Ecto neural progenitor cell (in vitro differentiated cells): ENCODE measurements at regions not wholly inside any gene's neighbourhood (a gene's known extent, or its start where the extent isn't known, plus 50 kb on each side); places are given as distances from the start of the nearest gene placed in this dataset.
"Not testable (repeated sequence)": the region's sequence is repeated elsewhere in the genome, so short reads cannot be mapped to it uniquely, and the experiment has no call there.

Experiments used
- DNase-seq: peaks from one replicate; pipeline ENCODE4 v3.0.0-alpha.2; 2018; ENCODE audit warnings: low spot score

DNA sequence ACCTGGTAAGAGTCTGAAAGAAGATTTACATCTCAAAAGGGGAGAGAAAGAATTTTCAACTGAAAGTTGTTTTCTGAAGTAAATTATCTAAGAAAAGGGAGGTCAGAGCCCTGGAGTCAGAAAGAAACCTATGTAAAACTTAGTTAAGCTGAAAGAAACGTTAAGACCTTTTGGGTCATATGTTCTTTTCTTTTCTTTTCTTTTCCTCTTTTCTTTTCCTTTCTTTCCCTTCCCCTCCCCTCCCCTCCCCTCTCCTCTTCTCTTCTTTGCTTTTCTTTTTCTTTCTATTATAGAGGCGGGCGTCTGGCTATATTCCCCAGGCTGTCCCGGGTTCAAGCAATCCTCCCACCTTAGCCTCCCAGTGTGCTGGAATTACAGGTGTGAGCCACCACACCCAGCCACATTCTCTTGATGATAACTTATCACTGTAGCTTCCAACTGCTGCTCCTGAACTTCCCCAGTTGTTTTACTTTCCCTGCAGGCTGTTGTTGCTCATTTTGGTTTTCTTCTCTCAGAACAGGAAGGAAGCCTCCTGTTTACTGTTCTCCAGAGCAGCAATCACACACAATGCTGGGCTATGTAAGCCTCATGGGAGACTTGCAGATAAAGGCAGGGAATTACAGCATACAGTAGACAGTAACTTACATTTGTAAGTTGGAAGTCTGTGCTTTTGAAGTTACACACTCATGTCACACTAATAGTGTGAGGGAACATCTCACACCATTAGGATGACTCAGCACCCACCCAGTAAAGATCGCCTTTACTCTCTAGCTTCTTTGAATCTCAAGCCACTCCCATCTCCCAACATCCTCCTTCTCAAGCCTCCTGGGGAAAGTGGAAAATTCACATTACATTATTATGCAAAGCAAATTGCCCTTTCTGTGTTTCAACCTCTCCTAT lies 2216.6 kb upstream of the WWC1 start:
- DNase-seq, result no peak

DNA sequence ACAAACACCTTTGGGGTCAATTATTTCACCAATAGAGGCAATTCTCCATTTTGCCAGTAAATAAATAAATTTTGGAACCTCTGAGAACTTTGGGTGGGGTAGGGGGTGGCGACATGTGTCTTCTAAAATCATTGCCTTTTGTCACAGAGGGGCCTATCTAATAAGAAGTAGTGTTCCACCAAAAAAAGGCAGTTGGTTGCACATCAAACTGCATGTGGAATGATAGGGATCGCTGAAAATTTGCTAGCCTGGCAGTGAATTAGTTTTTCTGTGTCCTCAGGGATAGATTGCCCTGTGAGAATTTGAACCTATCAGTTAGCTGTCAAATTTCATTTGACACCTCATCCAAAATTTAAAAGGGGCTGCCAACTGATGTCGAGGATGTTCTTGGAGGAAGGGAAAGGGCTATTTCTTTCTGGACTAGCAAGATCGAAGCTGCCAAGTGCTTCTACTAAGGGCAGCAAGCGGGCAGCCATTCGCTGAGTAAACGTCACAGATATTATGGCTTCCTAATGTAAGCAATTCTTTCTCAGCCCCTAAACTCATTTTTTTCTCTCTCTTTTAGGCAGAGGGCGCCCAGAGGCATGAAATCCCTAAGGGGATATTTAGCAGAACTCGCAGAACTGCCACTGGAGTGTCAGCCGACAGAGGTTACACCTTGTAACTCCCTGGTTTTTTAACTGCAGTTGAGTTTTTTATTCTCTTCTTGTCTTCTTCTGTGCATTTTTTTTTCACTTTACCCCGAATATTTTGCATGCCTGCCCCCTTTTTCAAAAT lies 2208.1 kb upstream of the WWC1 start:
- no peak for DNase-seq

DNA sequence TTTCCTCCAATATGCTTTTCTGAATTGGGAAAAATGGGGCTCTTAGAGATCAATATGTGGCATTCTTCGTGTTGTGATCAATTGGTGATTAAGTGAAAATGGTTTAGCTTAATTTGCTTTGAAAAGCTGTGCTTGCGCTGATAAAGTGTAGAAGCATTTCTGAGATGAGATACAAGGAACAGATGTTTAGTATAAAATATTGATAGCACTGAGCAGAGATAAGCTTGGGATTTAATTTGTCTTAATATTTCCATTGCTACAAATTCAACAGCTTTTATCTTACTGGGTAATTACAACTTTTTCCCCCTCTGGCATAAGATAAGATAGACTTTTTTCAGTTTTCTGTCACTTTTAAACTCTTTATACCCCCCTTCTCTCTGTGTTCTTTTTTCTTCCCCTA lies 2204.9 kb upstream of the WWC1 start:
- DNase-seq, result no peak

DNA sequence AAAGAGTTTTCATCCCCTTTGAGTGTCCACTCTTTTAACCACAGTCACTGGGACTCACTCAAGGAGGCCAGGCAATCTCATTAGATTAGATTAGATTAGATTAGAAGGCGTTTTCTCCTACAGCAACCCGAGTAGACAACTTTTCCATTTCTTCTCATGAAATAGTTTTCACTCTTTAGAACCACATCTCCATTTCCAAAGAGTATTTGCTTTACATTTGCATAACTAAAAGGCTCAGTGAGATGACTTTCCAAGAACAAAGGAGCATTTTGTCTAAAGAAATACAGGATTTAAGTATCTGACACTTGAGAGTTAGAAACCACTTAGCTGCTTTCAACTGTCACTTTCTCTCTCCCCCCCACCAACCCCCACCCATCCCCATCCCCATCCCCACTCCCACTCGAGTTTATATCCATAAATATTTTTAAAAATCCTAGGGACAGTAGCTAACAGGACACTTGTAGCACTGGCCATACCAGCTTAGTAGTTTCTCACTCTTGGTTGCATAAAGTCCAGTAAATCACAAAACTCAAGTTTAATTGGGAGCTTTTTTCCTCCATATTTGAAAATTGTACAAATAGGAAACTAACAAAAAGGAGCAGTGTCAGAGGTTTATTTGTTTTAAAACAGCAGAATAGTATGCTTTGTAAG lies 2202.9 kb upstream of the WWC1 start:
- DNase-seq, result no peak

DNA sequence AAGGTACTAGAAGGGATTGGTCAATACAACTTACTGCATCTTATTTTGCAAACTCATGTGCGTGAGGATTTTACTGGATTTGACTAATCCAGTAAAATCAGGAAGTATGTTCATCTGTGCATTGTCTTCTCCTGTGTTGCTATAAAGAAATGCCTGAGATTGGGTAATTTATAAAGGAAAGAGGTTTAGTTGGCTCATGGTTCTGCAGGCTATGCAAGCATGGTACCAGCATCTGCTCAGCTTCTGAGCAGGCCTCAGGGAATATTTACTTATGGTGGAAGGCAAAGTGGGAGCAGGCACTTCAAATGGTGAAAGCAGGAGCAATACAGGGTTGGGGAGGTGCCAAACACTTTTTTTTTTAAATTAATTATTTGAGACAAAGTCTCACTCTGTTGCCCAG lies 2199.5 kb upstream of the WWC1 start:
- DNase-seq, result no peak

DNA sequence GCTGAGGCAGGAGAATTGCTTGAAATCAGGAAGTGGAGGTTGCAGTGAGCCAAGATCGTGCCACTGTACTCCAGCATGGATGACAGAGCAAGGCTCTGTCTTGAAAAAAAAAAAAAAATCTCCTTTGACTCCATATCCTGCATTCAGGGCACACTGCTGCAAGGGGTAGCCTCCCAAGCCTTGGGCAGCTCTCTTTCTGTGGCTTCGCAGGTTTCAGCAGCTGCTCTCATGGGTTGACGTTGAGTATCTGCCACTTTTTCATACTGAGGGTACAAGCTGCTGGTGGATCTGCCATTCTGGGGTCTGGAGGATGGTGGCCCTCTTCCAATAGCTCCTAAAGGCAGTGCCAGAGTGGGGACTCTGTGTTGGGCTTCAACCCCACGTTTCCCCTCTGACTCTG lies 2198.1 kb upstream of the WWC1 start:
- no peak for DNase-seq

DNA sequence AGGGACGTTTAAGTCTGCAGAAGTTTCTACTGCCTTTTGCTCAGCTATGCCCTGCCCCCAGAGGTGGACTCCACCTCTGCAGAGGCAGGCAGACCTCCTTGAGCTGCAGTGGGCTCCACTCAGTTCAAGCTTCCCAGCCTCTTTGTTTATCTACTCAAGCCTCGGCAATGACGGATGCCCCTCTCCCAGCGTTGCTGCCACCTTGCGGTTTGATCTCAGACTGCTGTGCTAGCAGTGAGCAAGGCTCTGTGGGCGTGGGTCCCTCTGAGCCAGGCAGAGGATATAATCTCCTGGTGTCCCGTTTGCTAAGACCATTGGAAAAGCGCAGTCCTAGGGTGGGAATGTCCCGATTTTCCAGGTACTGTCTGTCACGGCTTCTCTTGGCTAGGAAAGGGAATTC lies 2188.5 kb upstream of the WWC1 start:
- no peak for DNase-seq

DNA sequence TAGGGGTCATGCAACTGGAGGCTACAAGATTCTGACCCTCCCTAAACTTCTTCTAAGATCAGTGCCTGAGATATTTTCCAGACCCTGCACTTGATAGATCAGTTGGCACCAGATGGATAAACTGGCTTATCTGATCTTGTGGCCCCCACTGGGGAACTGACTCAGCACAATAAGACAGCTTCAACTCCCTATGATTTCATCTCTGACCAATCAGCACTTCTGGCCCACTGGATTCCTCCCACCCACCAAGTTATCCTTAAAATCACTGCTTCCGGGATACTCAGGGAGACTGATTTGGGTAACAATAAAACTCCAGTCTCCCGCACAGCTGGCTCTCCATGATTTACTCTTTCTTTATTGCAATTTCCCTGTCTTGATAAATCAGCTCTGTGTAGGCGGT lies 2180.4 kb upstream of the WWC1 start:
- DNase-seq, result no peak

DNA sequence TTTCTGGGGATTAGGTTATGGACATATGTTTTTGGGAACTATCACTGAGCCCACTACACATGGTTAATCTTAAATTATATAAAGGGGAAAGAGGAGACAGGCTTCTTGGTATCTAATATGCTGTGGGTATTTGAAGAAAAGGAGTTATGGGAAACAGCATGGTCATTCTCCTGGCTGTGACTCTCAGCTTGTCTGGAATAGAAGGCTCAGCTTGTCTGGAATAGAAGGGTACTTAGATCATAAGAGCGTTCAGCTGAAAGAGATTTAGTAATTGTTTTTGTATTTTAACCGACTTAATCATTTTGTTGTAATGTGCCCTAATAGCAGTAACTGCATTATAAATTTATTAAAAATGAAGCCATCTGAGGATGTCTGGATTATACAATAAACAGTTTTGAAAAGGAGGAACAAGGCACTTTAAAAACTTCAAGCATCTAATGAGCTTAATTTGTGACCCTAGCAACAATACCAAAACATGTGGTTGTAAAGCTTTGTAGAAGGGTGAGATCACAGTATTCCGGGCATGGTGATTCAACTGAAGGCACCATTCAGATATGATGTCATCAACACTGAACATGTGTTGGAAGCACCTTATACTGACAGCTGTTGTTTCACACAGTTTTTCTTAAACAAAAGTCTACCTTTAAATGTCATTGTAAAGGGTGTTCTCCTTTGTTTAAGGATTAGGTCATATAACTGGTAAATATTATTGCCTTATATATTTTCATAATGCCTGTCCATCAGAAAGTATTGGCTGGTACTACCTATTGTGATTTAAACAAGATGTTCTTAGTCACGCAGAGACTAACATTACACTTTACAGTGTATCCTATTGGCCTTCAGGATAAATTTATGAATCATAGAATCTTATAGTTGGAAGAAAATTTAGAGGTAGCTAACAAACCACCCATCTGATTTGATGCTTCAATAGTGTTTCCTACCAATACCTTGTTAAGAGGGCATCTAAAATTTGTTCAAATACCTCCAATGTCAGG lies 2174.1 kb upstream of the WWC1 start:
- no peak for DNase-seq

DNA sequence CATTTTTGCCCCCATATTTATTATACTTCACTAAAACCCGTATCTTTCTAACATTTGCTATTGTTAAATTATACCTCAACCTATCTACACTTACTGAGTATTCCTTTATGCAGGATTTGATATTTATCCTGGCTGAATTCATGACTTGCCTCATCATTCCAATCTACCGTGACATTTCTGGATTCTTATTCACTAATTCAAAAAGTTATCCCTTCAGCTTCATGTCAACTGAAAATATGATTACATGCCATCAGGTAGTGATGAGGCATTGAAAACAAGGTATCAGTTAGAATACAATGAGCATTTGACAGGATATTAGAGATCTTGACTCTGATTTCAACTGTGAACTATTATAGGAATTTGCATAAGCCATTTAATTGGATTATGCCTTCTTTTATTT lies 2171.9 kb upstream of the WWC1 start:
- DNase-seq, result no peak

DNA sequence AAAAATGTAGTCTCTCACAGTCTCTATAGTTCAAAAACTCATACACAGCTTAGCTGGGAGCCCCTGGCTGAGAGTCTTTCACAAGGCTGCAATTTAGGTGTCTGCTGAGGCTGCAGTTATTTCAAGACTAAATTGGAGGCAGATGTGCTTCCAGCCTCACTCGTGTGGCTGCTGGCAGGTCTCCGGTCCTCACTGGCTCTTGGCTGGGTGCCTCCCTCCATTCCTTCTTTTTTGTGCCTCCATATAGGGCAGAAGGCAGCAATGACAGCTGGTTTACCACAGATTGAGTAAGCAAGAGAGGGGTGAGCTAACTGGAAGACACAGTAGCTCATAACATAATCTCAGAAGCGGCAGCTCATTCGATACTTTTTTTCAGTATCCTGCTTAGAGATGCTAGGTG lies 2167.7 kb upstream of the WWC1 start:
- DNase-seq, result no peak

DNA sequence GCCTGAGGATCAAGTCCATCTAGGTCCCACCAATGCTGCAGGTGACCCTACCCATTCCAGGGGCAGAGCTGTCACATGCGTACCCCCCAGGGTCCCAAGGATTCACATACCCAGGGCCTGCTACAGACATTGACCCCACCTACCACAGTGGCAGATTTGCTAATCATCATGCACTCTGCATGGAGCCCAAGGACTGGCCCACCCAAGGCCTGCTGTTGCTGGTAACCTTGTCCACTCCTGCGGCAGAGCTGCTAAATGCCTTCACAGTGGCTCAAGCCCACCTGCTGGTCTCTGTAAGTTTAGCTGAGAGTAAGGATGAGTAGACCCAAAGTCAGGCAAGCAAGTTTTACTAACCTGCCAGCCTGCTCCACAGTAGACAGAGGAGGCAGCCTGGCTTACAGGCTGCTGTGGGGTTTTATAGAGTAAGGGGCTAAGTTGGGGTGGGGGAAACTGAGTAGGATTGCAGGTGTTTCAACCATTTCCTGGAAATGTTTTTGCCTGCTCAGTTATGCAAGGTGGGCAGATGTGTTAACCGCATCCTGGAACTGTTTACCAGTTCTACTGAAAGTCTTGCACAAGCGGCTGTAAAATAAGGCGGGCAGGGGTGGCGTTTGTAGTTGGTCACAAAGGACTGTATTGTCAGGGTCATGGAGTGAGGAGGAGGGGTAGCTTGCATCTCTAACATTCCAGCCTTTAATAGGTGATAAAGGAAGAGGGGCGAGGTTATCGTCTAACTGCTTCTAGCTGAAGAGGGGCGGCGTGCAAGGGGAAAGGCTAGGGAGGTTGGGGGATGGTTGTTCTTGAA lies 2163.5 kb upstream of the WWC1 start:
- DNase-seq, result no peak

DNA sequence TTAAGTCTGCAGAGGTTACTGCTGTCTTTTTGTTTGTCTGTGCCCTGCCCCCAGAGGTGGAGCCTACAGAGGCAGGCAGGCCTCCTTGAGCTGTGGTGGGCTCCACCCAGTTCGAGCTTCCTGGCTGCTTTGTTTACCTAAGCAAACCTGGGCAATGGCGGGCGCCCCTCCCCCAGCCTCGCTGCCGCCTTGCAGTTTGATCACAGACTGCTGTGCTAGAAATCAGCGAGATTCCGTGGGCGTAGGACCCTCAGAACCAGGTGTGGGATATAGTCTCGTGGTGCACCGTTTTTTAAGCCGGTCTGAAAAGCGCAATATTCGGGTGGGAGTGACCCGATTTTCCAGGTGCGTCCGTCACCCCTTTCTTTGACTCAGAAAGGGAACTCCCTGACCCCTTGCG lies 2146.3 kb upstream of the WWC1 start:
- DNase-seq, result not testable (repeated sequence)

DNA sequence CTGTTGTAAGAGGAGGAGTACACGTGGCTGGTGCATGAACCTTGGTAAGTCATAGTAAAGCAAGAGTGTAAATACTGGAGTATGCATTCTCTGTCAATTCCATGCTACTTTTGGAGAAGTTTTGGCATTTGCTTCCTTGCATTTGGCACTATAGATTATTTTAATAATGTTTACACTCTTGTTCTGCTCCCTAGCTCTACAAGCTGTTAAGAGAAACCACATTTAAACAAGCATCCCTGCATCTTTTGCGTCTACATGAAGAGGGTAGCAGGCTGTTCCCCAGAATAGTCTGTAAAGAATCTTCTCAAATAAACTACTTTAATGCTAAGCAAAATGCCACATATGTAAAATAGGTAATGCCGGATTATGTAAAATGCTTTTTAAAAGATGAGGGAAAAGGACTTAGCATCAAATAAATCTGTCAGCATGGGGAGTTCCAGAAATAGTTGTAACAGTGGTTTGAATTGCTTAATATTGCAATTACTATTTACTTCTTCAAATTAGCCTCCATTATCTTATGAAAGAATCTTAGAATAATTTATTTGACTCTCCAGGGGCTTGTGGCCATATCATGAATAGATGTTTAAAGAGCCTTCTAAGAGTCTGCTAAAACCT lies 2127.3 kb upstream of the WWC1 start:
- no peak for DNase-seq

DNA sequence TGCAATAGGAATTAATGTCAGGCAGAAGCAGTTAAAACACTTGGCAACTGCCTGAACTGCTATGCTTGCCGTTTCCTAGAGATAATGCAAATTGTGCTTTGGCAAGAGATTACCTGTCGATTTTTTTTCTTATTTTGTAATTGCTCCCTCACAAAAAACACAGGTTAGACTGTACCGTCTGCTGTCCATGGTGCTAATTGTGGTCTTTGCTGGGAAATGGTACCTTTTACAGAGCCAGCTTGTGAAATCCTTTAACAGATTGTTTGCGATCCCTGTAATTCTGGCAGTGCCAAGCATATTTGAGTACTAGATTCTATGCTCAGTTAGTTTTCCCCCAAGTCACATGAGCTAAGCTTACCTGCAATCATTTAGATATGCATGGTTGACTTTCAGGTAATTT lies 2125.8 kb upstream of the WWC1 start:
- no peak for DNase-seq

DNA sequence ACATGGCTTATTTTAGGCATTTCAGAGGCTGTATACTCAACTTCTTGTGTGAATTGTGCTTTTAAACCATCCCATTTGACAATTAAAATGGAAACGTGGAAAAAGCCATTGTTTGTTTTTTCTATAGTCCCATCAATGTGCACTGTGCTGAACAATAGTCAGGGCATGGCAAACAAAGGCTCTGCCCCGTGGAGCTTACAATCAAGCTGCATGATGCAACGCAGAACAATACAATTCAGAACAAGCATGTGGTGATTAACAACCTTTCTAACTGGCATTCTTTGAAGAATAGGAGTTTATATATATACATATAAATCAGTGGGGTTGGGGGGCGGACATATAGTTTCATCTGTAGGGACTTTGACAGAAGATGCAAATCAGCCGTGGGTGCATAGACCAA lies 2125.4 kb upstream of the WWC1 start:
- DNase-seq, result no peak

DNA sequence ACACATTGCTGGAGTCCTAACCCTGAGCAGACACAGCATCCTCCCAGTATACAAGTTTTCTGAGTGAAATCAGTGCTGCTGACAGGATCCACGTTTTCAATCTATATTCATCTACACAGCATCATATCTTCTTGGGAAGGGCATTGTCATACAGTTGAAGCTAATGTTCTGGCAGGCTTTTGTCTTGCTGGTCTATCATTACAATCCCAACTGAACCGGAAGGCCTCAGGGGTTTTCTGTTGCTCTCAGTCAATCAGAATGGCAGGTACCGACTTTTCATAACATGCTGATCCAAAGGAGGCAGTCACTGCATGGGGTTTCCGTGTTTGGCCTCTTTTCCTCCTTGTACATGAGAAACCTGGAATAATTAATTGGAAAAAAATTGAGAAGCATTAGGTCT lies 2118.8 kb upstream of the WWC1 start:
- DNase-seq, result no peak

DNA sequence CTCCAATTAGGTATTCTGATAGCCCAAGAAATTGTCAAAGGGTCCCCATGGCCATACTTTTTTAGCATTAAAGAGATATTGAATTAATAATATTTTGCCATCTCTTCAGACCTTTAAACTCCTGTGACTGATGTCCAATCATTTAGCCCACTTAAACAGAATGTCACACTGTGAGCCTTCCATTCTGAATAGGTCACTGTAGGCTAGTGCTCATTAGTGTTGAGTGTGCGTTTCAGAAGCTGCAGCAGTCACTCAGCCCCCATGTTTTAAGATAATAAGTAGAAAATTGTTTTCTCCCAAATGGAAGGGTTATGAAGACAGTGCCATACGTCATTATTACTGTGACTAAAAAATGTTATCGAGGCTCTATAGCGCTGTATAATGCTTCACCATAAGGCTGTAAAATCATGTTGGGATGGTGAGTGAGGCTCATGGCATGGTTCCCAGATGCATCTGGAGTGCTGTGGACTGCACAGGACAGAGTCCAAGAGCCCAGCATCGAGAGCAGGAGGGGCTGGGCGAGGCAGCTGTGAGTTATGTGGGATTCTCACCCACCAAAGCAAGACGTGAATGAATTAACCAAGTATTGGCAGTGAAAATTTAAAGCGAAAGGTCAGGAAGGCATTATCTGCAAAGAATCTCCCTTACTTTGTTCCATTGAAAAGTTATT lies 2112.9 kb upstream of the WWC1 start:
- no peak for DNase-seq

DNA sequence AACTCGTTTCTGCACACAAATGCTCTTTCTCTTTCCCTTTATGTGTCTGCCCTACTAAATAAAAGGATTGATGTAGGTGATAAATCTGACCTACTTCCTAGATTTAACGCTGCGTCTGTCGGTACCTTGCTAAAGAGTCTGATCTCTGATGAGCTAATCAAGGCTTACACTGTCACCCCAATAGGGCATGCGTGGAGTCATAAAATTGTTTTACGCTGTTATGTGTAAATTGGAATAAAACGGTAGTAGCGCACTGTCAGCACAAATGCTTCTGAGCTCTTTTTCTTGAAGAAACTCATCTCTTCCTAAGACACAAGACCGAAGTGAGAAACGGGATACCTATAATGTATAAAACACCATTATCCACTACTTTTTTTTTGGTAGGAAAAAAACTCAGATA lies 2106.3 kb upstream of the WWC1 start:
- DNase-seq, result no peak
